ENCODE measurements at regions not wholly inside any gene's neighbourhood (a gene's known extent, or its start where the extent isn't known, plus 50 kb on each side); places are given as distances from the start of the nearest gene placed in this dataset.

GRCh38 chr9:81772144-81772543 lies 82.8 kb upstream of the TLE1 start:
- Histone ChIP-seq H3K4me3 (ENCODE audit: low read depth, low read length) (no peak overlapping the region), H3K27ac (ENCODE audit: low read depth, low read length) (no peak overlapping the region), H3K9me3 (ENCODE audit: control insufficient read depth, insufficient read depth, low read length) (peaks cover 2% of the 10 kb centered on the region; the same call in 1 of the 2 replicates), H3K27me3 (ENCODE audit: control insufficient read depth, insufficient read depth, low read length) (no peaks in the 10 kb centered on the region)
- ChIA-PET POLR2A (no interaction called here), CTCF (no interaction called here)
- DNase-seq (ENCODE audit: low read depth, low spot score) = no peak
- no peak for TF ChIP-seq CTCF (IDR thresholded peaks at IDR 0.05; ENCODE audit: low read depth, low read length)

GRCh38 chr9:81776390-81776789 lies 87.0 kb upstream of the TLE1 start:
- POLR2A ChIA-PET = interaction anchor here (1.1 kb wide), 1 partner anchor 67 kb away, joined by 3 read pairs; no protein-coding TSS in a partner anchor
- TF ChIP-seq CTCF (IDR thresholded peaks at IDR 0.05; ENCODE audit: low read depth, low read length) = no peak
- H3K9me3 ChIP-seq (ENCODE audit: control insufficient read depth, insufficient read depth, low read length) = no peaks in the 10 kb centered on the region
- no peaks in the 10 kb centered on the region for H3K27me3 ChIP-seq (ENCODE audit: control insufficient read depth, insufficient read depth, low read length)
- H3K4me3 ChIP-seq (ENCODE audit: low read depth, low read length) = no peak overlapping the region
- DNase-seq (ENCODE audit: low read depth, low spot score) = no peak
- H3K27ac ChIP-seq (ENCODE audit: low read depth, low read length) = no peak overlapping the region
- CTCF ChIA-PET = interaction anchor here (0.6 kb wide), 1 partner anchor 52 kb away, joined by 3 read pairs; no protein-coding TSS in a partner anchor

- no peak for TF ChIP-seq CTCF (IDR thresholded peaks at IDR 0.05; ENCODE audit: low read depth, low read length)
- Histone ChIP-seq H3K27ac (ENCODE audit: low read depth, low read length) (no peak overlapping the region), H3K27me3 (ENCODE audit: control insufficient read depth, insufficient read depth, low read length) (no peaks in the 10 kb centered on the region), H3K9me3 (ENCODE audit: control insufficient read depth, insufficient read depth, low read length) (no peaks in the 10 kb centered on the region), H3K4me3 (ENCODE audit: low read depth, low read length) (no peak overlapping the region)
- no peak for DNase-seq (ENCODE audit: low read depth, low spot score)
- ChIA-PET POLR2A (interaction anchor here (1.1 kb wide), 1 partner anchor 66 kb away, joined by 3 read pairs; no protein-coding TSS in a partner anchor), CTCF (interaction anchor here (0.6 kb wide), 1 partner anchor 52 kb away, joined by 3 read pairs; no protein-coding TSS in a partner anchor)
Measured at GRCh38 chr9:81776834-81777233, 87.5 kb upstream of the TLE1 start.

GRCh38 chr9:81777482-81777881 lies 88.1 kb upstream of the TLE1 start:
- POLR2A ChIA-PET = no interaction called here
- H3K9me3 ChIP-seq (ENCODE audit: control insufficient read depth, insufficient read depth, low read length) = no peaks in the 10 kb centered on the region
- H3K4me3 ChIP-seq (ENCODE audit: low read depth, low read length) = no peak overlapping the region
- no peak overlapping the region for H3K27ac ChIP-seq (ENCODE audit: low read depth, low read length)
- TF ChIP-seq CTCF (IDR thresholded peaks at IDR 0.05; ENCODE audit: low read depth, low read length) = no peak
- CTCF ChIA-PET = interaction anchor here (0.6 kb wide), 1 partner anchor 234 kb away, joined by 4 read pairs; no protein-coding TSS in a partner anchor
- DNase-seq (ENCODE audit: low read depth, low spot score) = no peak
- H3K27me3 ChIP-seq (ENCODE audit: control insufficient read depth, insufficient read depth, low read length) = no peaks in the 10 kb centered on the region

GRCh38 chr9:81782313-81782995 lies 93.1 kb upstream of the TLE1 start:
- POLR2A ChIA-PET = no interaction called here
- H3K27ac ChIP-seq (ENCODE audit: low read depth, low read length) = no peak overlapping the region
- DNase-seq (ENCODE audit: low read depth, low spot score) = no peak
- H3K9me3 ChIP-seq (ENCODE audit: control insufficient read depth, insufficient read depth, low read length) = no peaks in the 10 kb centered on the region
- CTCF ChIA-PET = no interaction called here
- no peaks in the 10 kb centered on the region for H3K27me3 ChIP-seq (ENCODE audit: control insufficient read depth, insufficient read depth, low read length)
- TF ChIP-seq CTCF (IDR thresholded peaks at IDR 0.05; ENCODE audit: low read depth, low read length) = no peak
- no peak overlapping the region for H3K4me3 ChIP-seq (ENCODE audit: low read depth, low read length)
